ENCODE measurements at regions not wholly inside any gene's neighbourhood (a gene's known extent, or its start where the extent isn't known, plus 50 kb on each side); places are given as distances from the start of the nearest gene placed in this dataset.

DNA sequence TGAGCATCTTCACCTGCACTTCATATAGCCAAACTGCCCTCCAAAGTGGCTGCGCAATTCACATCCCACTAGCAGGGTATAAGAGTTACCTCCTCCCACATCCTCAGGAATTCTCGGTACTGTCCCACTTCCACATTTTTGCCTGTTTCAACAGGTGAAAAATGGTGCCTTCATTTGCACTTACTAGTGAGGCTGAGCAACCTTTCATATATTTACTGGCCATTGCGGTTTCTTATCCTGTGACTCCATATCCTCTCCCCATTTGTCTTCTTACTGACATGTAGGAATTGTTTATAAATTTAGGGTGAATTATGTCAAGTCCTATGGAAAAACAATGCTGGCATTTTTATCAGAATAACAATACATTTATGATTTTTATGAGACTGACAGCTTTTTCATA is 61.9 kb downstream of the NIBAN1 start:
- TF ChIP-seq EZH2phosphoT487 (IDR thresholded peaks at IDR 0.05; ENCODE audit: borderline replicate concordance, low read length) (no peak), CTCF (conservative IDR thresholded peaks at IDR 0.05; ENCODE audit: low read depth, low read length) (no peak), EZH2 (IDR thresholded peaks at IDR 0.05; ENCODE audit: low read length, unreplicated experiment) (no peak)
- CTCF ChIA-PET: no interaction called here
- POLR2A ChIA-PET (ENCODE audit: unreplicated experiment): no interaction called here
- no peaks in the 10 kb centered on the region for H3K27me3 ChIP-seq (ENCODE audit: low read length)
- no peaks in the 10 kb centered on the region for H3K79me2 ChIP-seq (ENCODE audit: low read length)
- no peaks in the 10 kb centered on the region for H3K36me3 ChIP-seq (ENCODE audit: low read depth, low read length)
- H3K4me1 ChIP-seq (ENCODE audit: insufficient read depth, low read length): no peaks in the 10 kb centered on the region
- H2AFZ ChIP-seq (ENCODE audit: low read length): no peak overlapping the region
- no peaks in the 10 kb centered on the region for H3K9me2 ChIP-seq (replicated peaks; ENCODE audit: low read length)
- BruUV-seq (replicated peaks): no TSS peak
- intact Hi-C loops (cut with micrococcal nuclease): no loop called here
- no peak for ATAC-seq
- H3K27ac ChIP-seq (ENCODE audit: low read length): no peak overlapping the region
- no peaks in the 10 kb centered on the region for H4K20me1 ChIP-seq (ENCODE audit: low read length)
- DNase-seq: no peak
- no peak overlapping the region for H3K4me2 ChIP-seq (ENCODE audit: low read length)
- no peaks in the 10 kb centered on the region for H3F3A ChIP-seq (ENCODE audit: low read length, unreplicated experiment)
- no peak overlapping the region for H3K4me3 ChIP-seq (ENCODE audit: low read length)
- no peak overlapping the region for H3K9ac ChIP-seq (ENCODE audit: low read length)
- no peaks in the 10 kb centered on the region for H3K9me3 ChIP-seq (ENCODE audit: low read length)

DNA sequence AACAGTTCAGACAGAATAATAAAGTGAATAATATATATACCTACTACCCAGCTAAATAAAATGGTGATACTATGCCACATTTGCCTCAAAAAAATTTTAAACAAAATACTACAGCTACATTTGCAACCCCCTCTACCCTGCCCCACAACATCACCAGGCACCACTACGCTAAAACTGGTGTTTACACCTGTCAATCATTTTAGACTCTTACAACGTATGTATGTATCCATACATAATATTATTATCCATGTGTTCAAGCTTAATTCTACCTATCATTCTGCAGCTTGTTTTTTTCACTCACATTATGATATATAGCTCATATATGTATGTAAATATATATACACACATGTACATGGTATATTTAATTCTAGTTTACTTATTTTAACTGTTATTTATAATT is 62.5 kb downstream of the NIBAN1 start:
- Histone ChIP-seq H3K27me3 (ENCODE audit: low read length) (no peaks in the 10 kb centered on the region), H3K36me3 (ENCODE audit: low read depth, low read length) (no peaks in the 10 kb centered on the region), H3K27ac (ENCODE audit: low read length) (no peak overlapping the region), H3F3A (ENCODE audit: low read length, unreplicated experiment) (no peaks in the 10 kb centered on the region), H3K9ac (ENCODE audit: low read length) (no peak overlapping the region), H3K4me1 (ENCODE audit: insufficient read depth, low read length) (no peaks in the 10 kb centered on the region), H4K20me1 (ENCODE audit: low read length) (no peaks in the 10 kb centered on the region), H3K4me2 (ENCODE audit: low read length) (no peak overlapping the region), H3K9me3 (ENCODE audit: low read length) (no peaks in the 10 kb centered on the region), H2AFZ (ENCODE audit: low read length) (no peak overlapping the region), H3K9me2 (replicated peaks; ENCODE audit: low read length) (no peaks in the 10 kb centered on the region), H3K79me2 (ENCODE audit: low read length) (no peaks in the 10 kb centered on the region), H3K4me3 (ENCODE audit: low read length) (no peak overlapping the region)
- ATAC-seq (no peak), DNase-seq (no peak)
- intact Hi-C loops (cut with micrococcal nuclease): no loop called here
- no TSS peak for BruUV-seq (replicated peaks)
- TF ChIP-seq CTCF (conservative IDR thresholded peaks at IDR 0.05; ENCODE audit: low read depth, low read length) (no peak), EZH2 (IDR thresholded peaks at IDR 0.05; ENCODE audit: low read length, unreplicated experiment) (no peak), EZH2phosphoT487 (IDR thresholded peaks at IDR 0.05; ENCODE audit: borderline replicate concordance, low read length) (no peak)
- POLR2A ChIA-PET (ENCODE audit: unreplicated experiment): interaction anchor here (0.6 kb wide), 1 partner anchor 1020 kb away, joined by 4 read pairs; no protein-coding TSS in a partner anchor
- CTCF ChIA-PET: no interaction called here

DNA sequence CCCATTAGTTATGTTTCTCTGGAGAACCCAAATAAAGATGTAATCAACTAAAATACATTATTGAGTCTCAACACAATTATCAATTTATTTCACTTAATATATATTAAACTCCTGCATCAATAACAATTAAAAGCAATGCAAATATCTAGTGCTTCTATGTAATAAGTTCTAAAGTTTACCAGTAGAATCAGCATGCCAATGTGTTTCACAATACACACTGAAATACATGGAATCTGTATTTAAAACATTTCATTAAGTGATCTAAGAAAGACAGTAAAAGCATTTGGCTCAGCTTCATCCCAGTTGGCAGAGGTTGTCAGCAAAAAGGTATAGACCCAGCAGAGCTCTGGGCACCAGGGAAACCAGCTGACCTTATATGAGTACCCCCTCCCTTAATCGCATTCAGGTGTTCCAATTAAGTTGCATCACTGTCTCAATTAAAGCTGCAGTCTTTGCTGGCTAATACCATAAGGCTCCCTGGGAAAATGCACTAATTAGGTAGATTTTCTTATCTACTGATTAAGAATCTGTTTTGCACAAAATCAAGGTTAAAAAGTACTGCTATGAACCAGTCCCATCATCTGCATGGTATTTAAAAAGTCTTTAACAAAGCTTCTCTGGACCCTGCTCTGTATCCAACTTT is 63.1 kb downstream of the NIBAN1 start:
- H3K36me3 ChIP-seq (ENCODE audit: low read depth, low read length): no peaks in the 10 kb centered on the region

More for the DNA sequence above, 63.1 kb downstream of the NIBAN1 start:
- no peak overlapping the region for H3K4me3 ChIP-seq (ENCODE audit: low read length)
- TF ChIP-seq CTCF (conservative IDR thresholded peaks at IDR 0.05; ENCODE audit: low read depth, low read length) (no peak), EZH2phosphoT487 (IDR thresholded peaks at IDR 0.05; ENCODE audit: borderline replicate concordance, low read length) (no peak), EZH2 (IDR thresholded peaks at IDR 0.05; ENCODE audit: low read length, unreplicated experiment) (no peak)
- no peaks in the 10 kb centered on the region for H3F3A ChIP-seq (ENCODE audit: low read length, unreplicated experiment)
- ATAC-seq: no peak
- H3K4me2 ChIP-seq (ENCODE audit: low read length): no peak overlapping the region
- H3K27ac ChIP-seq (ENCODE audit: low read length): no peak overlapping the region
- POLR2A ChIA-PET (ENCODE audit: unreplicated experiment): interaction anchor here (0.6 kb wide), 1 partner anchor 1019 kb away, joined by 4 read pairs; no protein-coding TSS in a partner anchor
- no peaks in the 10 kb centered on the region for H3K27me3 ChIP-seq (ENCODE audit: low read length)
- no peak overlapping the region for H2AFZ ChIP-seq (ENCODE audit: low read length)
- no peaks in the 10 kb centered on the region for H4K20me1 ChIP-seq (ENCODE audit: low read length)
- H3K79me2 ChIP-seq (ENCODE audit: low read length): no peaks in the 10 kb centered on the region
- intact Hi-C loops (cut with micrococcal nuclease): no loop called here
- H3K9me3 ChIP-seq (ENCODE audit: low read length): no peaks in the 10 kb centered on the region
- 0 out of 2 replicates have a peak, but pooled peaks cover under 1% of the 10 kb centered on the region for H3K4me1 ChIP-seq (ENCODE audit: insufficient read depth, low read length)
- H3K9ac ChIP-seq (ENCODE audit: low read length): no peak overlapping the region
- BruUV-seq (replicated peaks): no TSS peak
- DNase-seq: no peak
- no peaks in the 10 kb centered on the region for H3K9me2 ChIP-seq (replicated peaks; ENCODE audit: low read length)
- CTCF ChIA-PET: no interaction called here
